ENCODE measurements at regions not wholly inside any gene's neighbourhood (a gene's known extent, or its start where the extent isn't known, plus 50 kb on each side); places are given as distances from the start of the nearest gene placed in this dataset.
"Not testable (repeated sequence)": the region's sequence is repeated elsewhere in the genome, so short reads cannot be mapped to it uniquely, and the experiment has no call there.

DNA sequence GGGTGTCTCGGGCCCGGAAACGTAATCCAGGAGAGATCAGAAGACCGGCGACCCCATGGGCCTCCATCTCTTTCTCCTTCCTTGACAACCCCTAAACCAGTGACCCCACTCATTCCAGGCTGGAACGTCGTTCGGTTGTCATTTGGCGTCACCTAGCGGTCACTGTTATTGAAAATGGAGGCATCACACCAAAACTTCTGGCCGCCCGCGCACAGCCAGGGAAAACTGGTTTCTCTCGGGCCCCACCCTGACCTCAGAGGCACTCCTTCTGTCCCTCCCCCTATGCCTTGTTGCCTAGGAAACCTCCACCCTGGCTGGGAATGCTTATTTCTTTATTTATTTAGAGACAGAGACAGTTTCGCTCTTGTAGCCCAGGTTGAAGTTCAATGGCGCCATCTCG lies 2327.3 kb upstream of the TPTE start:
- not testable (repeated sequence) for DNase-seq (ENCODE audit: low spot score)

DNA sequence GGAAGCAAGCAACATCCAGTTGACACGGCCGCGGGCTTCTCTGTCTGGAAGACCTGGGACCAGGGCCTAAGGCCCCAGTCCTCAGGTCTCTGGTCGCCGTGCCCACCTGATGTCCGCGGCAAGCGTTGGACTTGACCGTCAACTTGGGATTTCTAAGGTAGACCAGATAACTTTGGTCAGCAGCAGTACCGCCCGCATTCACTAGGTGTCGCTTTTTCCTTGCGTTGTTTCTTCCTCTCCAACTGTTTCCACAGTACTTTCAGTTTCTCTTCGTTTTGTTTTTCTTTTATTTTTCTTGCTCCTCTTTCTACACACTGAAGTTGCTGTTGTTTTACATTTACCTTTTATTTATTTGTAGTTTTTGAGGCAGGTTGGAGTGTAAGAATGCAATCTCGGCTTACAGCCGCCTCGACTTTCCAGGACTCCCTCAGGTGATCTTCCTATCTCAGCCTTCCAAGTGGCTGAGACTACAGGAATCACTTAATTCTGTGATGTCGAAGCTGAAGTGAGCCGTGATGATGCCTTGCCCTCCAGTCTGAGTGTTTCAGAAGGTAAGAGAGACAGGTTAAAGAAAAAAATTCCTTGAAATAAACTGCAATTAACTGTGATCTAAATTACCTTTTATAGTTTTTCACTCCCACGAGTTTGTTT lies 2323.9 kb upstream of the TPTE start:
- DNase-seq (ENCODE audit: low spot score) = not testable (repeated sequence)

DNA sequence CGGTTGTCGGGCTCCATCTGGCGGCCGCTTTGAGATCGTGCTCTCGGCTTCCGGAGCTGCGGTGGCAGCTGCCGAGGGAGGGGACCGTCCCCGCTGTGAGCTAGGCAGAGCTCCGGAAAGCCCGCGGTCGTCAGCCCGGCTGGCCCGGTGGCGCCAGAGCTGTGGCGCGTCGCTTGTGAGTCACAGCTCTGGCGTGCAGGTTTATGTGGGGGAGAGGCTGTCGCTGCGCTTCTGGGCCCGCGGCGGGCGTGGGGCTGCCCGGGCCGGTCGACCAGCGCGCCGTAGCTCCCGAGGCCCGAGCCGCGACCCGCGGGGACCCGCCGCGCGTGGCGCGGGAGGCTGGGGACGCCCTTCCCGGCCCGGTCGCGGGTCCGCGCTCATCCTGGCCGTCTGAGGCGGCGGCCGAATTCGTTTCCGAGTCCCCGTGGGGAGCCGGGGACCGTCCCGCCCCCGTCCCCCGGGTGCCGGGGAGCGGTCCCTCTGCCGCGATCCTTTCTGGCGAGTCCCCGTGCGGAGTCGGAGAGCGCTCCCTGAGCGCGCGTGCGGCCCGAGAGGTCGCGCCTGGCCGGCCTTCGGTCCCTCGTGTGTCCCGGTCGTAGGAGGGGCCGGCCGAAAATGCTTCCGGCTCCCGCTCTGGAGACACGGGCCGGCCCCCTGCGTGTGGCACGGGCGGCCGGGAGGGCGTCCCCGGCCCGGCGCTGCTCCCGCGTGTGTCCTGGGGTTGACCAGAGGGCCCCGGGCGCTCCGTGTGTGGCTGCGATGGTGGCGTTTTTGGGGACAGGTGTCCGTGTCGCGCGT lies 2316.1 kb upstream of the TPTE start:
- not testable (repeated sequence) for DNase-seq (ENCODE audit: low spot score)

DNA sequence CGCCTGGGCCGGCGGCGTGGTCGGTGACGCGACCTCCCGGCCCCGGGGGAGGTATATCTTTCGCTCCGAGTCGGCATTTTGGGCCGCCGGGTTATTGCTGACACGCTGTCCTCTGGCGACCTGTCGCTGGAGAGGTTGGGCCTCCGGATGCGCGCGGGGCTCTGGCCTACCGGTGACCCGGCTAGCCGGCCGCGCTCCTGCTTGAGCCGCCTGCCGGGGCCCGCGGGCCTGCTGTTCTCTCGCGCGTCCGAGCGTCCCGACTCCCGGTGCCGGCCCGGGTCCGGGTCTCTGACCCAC lies 2315.5 kb upstream of the TPTE start:
- DNase-seq (ENCODE audit: low spot score) = not testable (repeated sequence)

DNA sequence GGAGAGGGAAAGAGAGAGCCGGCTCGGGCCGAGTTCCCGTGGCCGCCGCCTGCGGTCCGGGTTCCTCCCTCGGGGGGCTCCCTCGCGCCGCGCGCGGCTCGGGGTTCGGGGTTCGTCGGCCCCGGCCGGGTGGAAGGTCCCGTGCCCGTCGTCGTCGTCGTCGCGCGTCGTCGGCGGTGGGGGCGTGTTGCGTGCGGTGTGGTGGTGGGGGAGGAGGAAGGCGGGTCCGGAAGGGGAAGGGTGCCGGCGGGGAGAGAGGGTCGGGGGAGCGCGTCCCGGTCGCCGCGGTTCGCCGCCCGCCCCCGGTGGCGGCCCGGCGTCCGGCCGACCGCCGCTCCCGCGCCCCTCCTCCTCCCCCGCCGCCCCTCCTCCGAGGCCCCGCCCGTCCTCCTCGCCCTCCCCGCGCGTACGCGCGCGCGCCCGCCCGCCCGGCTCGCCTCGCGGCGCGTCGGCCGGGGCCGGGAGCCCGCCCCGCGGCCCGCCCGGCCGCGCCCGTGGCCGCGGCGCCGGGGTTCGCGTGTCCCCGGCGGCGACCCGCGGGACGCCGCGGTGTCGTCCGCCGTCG lies 2308.3 kb upstream of the TPTE start:
- DNase-seq (ENCODE audit: low spot score) = not testable (repeated sequence)

DNA sequence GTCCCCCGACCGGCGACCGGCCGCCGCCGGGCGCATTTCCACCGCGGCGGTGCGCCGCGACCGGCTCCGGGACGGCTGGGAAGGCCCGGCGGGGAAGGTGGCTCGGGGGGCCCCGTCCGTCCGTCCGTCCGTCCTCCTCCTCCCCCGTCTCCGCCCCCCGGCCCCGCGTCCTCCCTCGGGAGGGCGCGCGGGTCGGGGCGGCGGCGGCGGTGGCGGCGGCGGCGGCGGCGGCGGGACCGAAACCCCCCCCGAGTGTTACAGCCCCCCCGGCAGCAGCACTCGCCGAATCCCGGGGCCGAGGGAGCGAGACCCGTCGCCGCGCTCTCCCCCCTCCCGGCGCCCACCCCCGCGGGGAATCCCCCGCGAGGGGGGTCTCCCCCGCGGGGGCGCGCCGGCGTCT lies 2306.8 kb upstream of the TPTE start:
- DNase-seq (ENCODE audit: low spot score) = not testable (repeated sequence)

DNA sequence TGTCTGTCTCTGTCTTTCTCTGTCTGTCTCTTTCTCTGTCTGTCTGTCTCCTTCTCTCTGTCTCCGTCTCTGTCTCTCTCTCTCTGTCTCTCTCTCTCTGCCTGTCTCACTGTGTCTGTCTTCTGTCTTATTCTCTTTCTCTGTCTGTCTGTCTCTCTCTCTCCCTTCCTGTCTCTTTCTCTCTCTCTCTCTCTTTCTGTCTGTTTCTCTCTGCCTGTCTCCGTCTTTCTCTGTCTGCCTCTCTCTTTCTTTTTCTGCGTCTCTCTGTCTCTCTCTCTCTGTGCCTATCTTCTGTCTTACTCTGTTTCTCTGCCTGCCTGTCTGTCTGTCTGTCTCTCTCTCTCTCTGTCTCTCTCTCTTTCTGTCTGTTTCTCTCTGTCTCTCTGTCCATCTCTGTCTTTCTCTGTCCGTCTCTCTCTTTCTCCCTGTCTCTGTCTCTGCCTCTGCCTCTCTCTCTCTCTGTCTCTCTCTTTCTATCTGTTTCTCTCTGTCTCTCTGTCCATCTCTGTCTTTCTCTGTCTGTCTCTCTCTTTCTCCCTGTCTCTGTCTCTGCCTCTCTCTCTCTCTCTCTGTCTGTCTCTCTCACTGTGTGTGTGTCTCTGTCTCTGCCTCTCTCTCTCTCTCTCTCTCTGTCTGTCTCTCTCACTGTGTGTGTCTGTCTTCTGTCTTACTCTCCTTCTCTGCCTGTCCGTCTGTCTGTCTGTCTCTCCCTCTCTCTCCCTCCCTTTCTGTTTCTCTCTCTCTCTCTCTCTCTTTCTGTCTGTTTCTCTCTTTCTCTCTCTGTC lies 2291.8 kb upstream of the TPTE start:
- not testable (repeated sequence) for DNase-seq (ENCODE audit: low spot score)

GRCh38 chr21:8231252-8231651 lies 2290.1 kb upstream of the TPTE start:
- DNase-seq (ENCODE audit: low spot score) = not testable (repeated sequence)

GRCh38 chr21:8233000-8233399 lies 2288.4 kb upstream of the TPTE start:
- DNase-seq (ENCODE audit: low spot score) = not testable (repeated sequence)

GRCh38 chr21:8234059-8234458 lies 2287.3 kb upstream of the TPTE start:
- not testable (repeated sequence) for DNase-seq (ENCODE audit: low spot score)

DNA sequence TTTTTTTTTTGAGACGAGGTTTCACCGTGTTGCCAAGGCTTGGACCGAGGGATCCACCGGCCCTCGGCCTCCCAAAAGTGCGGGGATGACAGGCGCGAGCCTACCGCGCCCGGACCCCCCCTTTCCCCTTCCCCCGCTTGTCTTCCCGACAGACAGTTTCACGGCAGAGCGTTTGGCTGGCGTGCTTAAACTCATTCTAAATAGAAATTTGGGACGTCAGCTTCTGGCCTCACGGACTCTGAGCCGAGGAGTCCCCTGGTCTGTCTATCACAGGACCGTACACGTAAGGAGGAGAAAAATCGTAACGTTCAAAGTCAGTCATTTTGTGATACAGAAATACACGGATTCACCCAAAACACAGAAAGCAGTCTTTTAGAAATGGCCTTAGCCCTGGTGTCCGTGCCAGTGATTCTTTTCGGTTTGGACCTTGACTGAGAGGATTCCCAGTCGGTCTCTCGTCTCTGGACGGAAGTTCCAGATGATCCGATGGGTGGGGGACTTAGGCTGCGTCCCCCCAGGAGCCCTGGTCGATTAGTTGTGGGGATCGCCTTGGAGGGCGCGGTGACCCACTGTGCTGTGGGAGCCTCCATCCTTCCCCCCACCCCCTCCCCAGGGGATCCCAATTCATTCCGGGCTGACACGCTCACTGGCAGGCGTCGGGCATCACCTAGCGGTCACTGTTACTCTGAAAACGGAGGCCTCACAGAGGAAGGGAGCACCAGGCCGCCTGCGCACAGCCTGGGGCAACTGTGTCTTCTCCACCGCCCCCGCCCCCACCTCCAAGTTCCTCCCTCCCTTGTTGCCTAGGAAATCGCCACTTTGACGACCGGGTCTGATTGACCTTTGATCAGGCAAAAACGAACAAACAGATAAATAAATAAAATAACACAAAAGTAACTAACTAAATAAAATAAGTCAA lies 2276.4 kb upstream of the TPTE start:
- not testable (repeated sequence) for DNase-seq (ENCODE audit: low spot score)

DNA sequence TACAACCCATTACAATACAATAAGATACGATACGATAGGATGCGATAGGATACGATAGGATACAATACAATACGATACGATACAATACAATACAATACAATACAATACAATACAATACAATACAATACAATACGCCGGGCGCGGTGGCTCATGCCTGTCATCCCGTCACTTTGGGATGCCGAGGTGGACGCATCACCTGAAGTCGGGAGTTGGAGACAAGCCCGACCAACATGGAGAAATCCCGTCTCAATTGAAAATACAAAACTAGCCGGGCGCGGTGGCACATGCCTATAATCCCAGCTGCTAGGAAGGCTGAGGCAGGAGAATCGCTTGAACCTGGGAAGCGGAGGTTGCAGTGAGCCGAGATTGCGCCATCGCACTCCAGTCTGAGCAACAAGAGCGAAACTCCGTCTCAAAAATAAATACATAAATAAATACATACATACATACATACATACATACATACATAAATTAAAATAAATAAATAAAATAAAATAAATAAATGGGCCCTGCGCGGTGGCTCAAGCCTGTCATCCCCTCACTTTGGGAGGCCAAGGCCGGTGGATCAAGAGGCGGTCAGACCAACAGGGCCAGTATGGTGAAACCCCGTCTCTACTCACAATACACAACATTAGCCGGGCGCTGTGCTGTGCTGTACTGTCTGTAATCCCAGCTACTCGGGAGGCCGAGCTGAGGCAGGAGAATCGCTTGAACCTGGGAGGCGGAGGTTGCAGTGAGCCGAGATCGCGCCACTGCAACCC lies 2275.6 kb upstream of the TPTE start:
- not testable (repeated sequence) for DNase-seq (ENCODE audit: low spot score)

GRCh38 chr21:8251701-8252100 lies 2269.7 kb upstream of the TPTE start:
- not testable (repeated sequence) for DNase-seq (ENCODE audit: low spot score)

DNA sequence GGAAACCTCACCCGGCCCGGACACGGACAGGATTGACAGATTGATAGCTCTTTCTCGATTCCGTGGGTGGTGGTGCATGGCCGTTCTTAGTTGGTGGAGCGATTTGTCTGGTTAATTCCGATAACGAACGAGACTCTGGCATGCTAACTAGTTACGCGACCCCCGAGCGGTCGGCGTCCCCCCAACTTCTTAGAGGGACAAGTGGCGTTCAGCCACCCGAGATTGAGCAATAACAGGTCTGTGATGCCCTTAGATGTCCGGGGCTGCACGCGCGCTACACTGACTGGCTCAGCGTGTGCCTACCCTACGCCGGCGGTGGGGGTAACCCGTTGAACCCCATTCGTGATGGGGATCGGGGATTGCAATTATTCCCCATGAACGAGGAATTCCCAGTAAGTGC lies 2266.3 kb upstream of the TPTE start:
- DNase-seq (ENCODE audit: low spot score) = not testable (repeated sequence)

- DNase-seq (ENCODE audit: low spot score) = peak; percentile 0
These were observed 2264.1 kb upstream of the TPTE start for GRCh38 chr21:8257083-8257799.

- DNase-seq (ENCODE audit: low spot score) = not testable (repeated sequence)
These were observed 2261.2 kb upstream of the TPTE start for GRCh38 chr21:8260065-8260627.
